HEK293 (cell line): ENCODE measurements at regions not wholly inside any gene's neighbourhood (a gene's known extent, or its start where the extent isn't known, plus 50 kb on each side); places are given as distances from the start of the nearest gene placed in this dataset.

Experiments
- ZBTB21 ChIP-seq: fragments of 450-650 bp; formaldehyde crosslinking; IDR thresholded peaks from 2 replicates; pipeline ENCODE4 v1.5.1; 2017; ENCODE audit warnings: missing biosample characterization, missing genetic modification characterization
- ZNF146 ChIP-seq: fragments of 450-650 bp; formaldehyde crosslinking; IDR thresholded peaks from 2 replicates; pipeline ENCODE4 v1.5.1; 2016; ENCODE audit warnings: missing biosample characterization, missing genetic modification characterization
- ZNF302 ChIP-seq: fragments of 450-650 bp; formaldehyde crosslinking; IDR thresholded peaks from 2 replicates; pipeline ENCODE4 v1.5.1; 2016; ENCODE audit warnings: missing biosample characterization, missing genetic modification characterization, low read depth
- ZNF777 ChIP-seq: fragments of 450-650 bp; formaldehyde crosslinking; IDR thresholded peaks from 2 replicates; pipeline ENCODE4 v1.5.1; 2017; ENCODE audit warnings: missing biosample characterization, missing genetic modification characterization, borderline replicate concordance
- TF ChIP-seq, protein P1 (sequence below): fragments of 450-650 bp; formaldehyde crosslinking; IDR thresholded peaks from 2 replicates; pipeline ENCODE4 v1.5.1; 2016; ENCODE audit warnings: missing biosample characterization, missing genetic modification characterization

- TF ChIP-seq ZNF302 (tag by site-specific recombination) (no peak), ZBTB21 (tag by site-specific recombination) (no peak), ZNF146 (tag by site-specific recombination) (no peak), ZNF777 (tag by site-specific recombination) (no peak)
- TF ChIP-seq, protein P1, sequence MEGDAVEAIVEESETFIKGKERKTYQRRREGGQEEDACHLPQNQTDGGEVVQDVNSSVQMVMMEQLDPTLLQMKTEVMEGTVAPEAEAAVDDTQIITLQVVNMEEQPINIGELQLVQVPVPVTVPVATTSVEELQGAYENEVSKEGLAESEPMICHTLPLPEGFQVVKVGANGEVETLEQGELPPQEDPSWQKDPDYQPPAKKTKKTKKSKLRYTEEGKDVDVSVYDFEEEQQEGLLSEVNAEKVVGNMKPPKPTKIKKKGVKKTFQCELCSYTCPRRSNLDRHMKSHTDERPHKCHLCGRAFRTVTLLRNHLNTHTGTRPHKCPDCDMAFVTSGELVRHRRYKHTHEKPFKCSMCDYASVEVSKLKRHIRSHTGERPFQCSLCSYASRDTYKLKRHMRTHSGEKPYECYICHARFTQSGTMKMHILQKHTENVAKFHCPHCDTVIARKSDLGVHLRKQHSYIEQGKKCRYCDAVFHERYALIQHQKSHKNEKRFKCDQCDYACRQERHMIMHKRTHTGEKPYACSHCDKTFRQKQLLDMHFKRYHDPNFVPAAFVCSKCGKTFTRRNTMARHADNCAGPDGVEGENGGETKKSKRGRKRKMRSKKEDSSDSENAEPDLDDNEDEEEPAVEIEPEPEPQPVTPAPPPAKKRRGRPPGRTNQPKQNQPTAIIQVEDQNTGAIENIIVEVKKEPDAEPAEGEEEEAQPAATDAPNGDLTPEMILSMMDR (tag by site-specific recombination), result no peak
These were observed 798.3 kb downstream of the FAT4 start for GRCh38 chr4:126113058-126113457.
